Left ventricle myocardium inferior (tissue), 1 donor: ENCODE measurements at regions not wholly inside any gene's neighbourhood (a gene's known extent, or its start where the extent isn't known, plus 50 kb on each side); places are given as distances from the start of the nearest gene placed in this dataset.

ENCODE experiments used
- DNase-seq: peaks from one replicate; pipeline ENCODE4 v3.0.0-alpha.2; 2020
- H3K27ac ChIP-seq: fragments of 200-600 bp; replicated peaks from 2 replicates; pipeline ENCODE4 v1.8.0; 2021
- H3K27me3 ChIP-seq: fragments of 200-600 bp; 2 replicates; pipeline ENCODE4 v1.8.0; 2021; ENCODE audit warnings: low read depth
- H3K36me3 ChIP-seq: fragments of 200-600 bp; 2 replicates; pipeline ENCODE4 v1.8.0; 2021
- H3K4me1 ChIP-seq: fragments of 200-600 bp; 2 replicates; pipeline ENCODE4 v1.8.0; 2021
- H3K4me3 ChIP-seq: fragments of 200-600 bp; 2 replicates; pipeline ENCODE4 v1.8.0; 2021; ENCODE audit warnings: mild to moderate bottlenecking, moderate library complexity
- H3K9me3 ChIP-seq: fragments of 200-600 bp; replicated peaks from 2 replicates; pipeline ENCODE4 v1.8.0; 2021
- intact Hi-C: fragments of 100-400 bp; cut with micrococcal nuclease; formaldehyde crosslinking; loops from one replicate; pipeline ENCODE4 v1.11.0; 2022
- TF ChIP-seq, protein P1 (sequence below): fragments of 200-600 bp; IDR thresholded peaks from 2 replicates; pipeline ENCODE4 v1.8.0; 2021; ENCODE audit warnings: antibody characterized with exemption, mild to moderate bottlenecking, borderline replicate concordance
- donor health status: DM: no; HTN: yes; CAD: no; lungs with severe emphysema.

DNA sequence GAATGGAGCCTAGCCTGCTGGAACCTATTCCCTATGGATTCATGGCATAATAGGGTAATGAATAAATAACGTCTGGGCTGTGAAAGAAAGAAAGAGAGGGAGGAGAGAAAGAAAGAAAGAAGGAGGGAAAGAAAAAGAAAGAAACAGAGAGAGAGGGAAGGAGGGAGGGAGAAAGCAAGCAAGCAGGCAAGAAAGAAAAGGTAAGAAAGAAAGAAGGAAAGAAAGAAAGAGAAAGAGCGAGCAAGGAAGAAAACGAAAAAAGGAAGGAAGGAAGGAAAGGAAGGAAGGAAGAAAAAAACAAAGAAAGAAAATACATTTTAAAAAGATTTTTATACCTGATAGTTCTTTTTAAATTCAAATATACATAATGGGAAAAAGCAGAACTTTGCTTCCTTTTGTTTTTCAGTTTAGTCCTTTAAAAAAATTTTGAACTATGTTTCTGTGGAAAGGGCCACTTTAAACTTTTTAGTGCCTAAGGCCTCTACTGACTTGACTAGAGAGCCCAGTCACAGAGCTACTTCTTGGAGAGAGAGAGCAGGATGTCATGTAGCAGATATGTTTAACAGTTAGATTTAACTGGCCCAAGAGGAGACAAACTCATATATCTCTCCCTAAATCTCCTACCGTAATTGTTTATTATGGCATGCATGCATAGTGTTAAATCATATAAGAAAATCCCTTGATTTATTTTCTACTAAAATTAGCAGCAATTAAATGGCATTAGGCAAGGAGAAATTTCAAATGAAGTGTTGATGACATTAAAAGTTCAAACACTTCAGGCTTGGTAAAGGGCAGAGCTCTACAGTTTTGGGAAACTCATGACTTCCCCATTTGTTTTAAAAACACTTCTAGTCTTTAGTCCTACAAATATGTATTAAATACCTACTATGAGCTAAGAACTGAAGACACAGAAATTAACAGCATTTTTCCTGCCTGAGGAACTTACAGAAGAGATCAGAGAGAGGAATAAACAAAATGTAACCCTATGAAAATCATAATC is 305.5 kb downstream of the BCAT1 start:
- no peak overlapping the region for H3K4me3 ChIP-seq
- intact Hi-C loops = no loop called here
- no peak for DNase-seq
- TF ChIP-seq, protein P1, sequence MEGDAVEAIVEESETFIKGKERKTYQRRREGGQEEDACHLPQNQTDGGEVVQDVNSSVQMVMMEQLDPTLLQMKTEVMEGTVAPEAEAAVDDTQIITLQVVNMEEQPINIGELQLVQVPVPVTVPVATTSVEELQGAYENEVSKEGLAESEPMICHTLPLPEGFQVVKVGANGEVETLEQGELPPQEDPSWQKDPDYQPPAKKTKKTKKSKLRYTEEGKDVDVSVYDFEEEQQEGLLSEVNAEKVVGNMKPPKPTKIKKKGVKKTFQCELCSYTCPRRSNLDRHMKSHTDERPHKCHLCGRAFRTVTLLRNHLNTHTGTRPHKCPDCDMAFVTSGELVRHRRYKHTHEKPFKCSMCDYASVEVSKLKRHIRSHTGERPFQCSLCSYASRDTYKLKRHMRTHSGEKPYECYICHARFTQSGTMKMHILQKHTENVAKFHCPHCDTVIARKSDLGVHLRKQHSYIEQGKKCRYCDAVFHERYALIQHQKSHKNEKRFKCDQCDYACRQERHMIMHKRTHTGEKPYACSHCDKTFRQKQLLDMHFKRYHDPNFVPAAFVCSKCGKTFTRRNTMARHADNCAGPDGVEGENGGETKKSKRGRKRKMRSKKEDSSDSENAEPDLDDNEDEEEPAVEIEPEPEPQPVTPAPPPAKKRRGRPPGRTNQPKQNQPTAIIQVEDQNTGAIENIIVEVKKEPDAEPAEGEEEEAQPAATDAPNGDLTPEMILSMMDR = no peak
- H3K27me3 ChIP-seq = no peaks in the 10 kb centered on the region
- no peaks in the 10 kb centered on the region for H3K36me3 ChIP-seq
- H3K27ac ChIP-seq = no peak overlapping the region
- H3K9me3 ChIP-seq = peaks cover 14% of the 10 kb centered on the region
- no peaks in the 10 kb centered on the region for H3K4me1 ChIP-seq

DNA sequence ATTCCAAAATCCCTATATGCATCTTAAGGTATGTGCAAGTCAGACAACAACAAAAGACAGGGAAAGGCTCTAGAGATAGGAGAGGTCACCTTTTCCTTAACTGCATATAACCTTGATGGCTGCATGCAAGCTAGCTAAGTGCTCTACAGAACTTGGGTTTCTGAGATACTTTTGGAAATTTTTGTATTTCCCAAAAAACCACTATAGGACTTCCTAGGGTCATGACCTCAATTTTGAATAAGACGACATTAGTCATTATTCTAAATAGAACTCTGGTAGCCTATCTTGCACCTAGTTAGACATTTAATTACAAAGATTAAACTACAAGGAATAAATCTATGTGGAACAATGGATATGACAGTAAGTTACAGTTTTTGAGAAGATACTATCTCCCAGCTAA is 309.3 kb downstream of the BCAT1 start:
- Histone ChIP-seq H3K36me3 (no peaks in the 10 kb centered on the region), H3K4me3 (no peak overlapping the region), H3K27ac (no peak overlapping the region), H3K9me3 (peaks cover 12% of the 10 kb centered on the region), H3K4me1 (no peaks in the 10 kb centered on the region), H3K27me3 (no peaks in the 10 kb centered on the region)
- TF ChIP-seq, protein P1 = no peak
- intact Hi-C loops = no loop called here
- DNase-seq = no peak

DNA sequence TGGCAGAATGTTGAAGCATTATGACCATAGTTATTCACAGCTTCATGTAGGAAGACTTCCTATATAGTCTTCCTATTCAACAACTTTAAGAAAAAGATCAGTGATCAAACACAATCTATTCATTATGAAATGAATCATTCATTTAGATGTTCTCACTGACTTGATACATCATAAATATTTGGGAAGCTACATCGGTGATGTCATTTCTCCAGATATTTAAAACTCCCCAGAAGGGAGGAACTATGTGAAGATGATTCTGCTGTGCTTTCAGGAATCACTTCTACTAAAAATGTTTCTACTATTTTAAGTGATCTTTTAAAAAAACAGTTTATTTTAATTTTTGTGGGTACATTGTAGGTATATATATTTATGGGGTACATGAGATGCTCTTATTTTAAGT is 316.4 kb downstream of the BCAT1 start:
- Histone ChIP-seq H3K27me3 (no peaks in the 10 kb centered on the region), H3K4me3 (no peak overlapping the region), H3K4me1 (no peaks in the 10 kb centered on the region), H3K36me3 (no peaks in the 10 kb centered on the region), H3K27ac (no peak overlapping the region), H3K9me3 (no peaks in the 10 kb centered on the region)
- intact Hi-C loops = no loop called here
- TF ChIP-seq, protein P1 = no peak
- no peak for DNase-seq

DNA sequence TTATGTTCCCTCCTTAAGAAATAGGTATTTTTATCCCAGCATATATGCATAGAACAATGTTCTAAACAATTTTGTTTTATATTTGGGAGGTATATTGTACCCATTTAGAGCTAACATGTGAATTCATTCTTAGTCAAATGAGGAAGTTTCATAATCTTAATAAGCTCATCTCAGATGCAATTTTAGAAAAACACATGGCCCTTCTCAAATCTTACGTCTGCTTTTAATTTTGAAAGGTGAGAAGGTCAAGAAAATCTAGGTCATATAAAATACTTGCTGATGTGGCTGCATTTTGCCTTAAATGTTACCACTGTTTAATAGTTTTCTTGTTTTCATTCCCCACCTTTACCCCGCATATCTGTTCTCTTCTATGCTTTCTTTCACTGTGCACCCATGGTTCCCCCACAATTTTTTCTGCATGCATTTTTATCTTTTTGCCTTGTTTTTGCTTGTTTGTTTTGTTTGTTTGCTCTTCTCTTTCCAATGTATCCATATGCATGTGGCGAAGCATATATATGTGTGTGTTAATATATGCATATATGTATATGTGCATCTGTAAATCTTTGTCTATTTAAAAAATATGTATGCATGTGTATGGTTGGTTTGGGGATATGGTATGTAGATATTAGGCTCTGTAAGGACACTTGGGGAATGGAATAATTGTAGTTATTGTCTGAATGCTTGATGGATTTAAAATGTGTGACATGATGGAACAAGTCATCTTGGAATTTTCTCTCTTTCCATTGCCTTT is 317.1 kb downstream of the BCAT1 start:
- H3K4me3 ChIP-seq = no peak overlapping the region
- H3K4me1 ChIP-seq = no peaks in the 10 kb centered on the region
- intact Hi-C loops = no loop called here
- no peaks in the 10 kb centered on the region for H3K27me3 ChIP-seq
- no peak for DNase-seq
- no peaks in the 10 kb centered on the region for H3K9me3 ChIP-seq
- no peak overlapping the region for H3K27ac ChIP-seq
- TF ChIP-seq, protein P1 = no peak
- H3K36me3 ChIP-seq = no peaks in the 10 kb centered on the region

DNA sequence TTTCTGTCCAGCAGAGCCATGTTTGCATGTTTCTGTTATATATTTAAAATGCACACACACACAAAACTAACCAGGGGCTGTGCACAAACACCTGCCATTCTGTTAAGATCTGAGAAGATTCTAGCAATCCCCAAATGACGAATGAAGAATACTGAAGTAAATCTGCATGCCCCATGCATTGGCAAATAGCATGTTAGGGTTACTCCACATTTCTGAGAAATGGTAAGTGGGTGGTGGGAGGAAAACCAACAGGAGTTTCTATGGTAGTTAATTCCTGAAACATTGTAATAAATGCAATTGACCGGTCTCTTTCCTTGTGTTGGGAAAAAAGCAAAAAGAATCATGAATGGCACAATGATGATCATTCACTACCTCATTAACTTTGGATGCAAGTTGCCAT is 318.0 kb downstream of the BCAT1 start:
- intact Hi-C loops = no loop called here
- Histone ChIP-seq H3K9me3 (no peaks in the 10 kb centered on the region), H3K4me1 (no peaks in the 10 kb centered on the region), H3K36me3 (no peaks in the 10 kb centered on the region), H3K4me3 (no peak overlapping the region), H3K27ac (no peak overlapping the region), H3K27me3 (no peaks in the 10 kb centered on the region)
- DNase-seq = no peak
- TF ChIP-seq, protein P1 = no peak
